Islet of Langerhans (tissue), 1 donor: ENCODE measurements at regions not wholly inside any gene's neighbourhood (a gene's known extent, or its start where the extent isn't known, plus 50 kb on each side); places are given as distances from the start of the nearest gene placed in this dataset.
"Not testable (repeated sequence)": the region's sequence is repeated elsewhere in the genome, so short reads cannot be mapped to it uniquely, and the experiment has no call there.

Experiments used
- FAIRE-seq: peaks from one replicate; lab custom pipeline; 2011; peaks lifted over from hg19 to GRCh38; lab: Jason Lieb, UNC

DNA sequence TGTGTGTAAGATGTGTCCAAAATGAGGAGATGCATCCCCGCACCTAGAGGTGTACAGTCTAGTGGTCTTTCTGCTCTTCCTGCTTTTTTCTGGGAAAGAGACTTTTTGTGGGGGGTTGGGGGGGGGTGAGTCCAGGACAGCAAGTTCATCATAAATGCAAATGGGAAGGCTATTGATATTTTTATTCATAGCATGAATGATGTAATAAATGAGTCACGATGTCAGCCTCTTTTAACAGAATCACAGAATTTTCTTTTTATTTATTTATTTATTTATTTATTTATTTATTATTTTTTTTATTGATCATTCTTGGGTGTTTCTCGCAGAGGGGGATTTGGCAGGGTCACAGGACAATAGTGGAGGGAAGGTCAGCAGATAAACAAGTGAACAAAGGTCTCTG, 111.3 kb downstream of the C9orf152 start:
- not testable (repeated sequence) for FAIRE-seq

DNA sequence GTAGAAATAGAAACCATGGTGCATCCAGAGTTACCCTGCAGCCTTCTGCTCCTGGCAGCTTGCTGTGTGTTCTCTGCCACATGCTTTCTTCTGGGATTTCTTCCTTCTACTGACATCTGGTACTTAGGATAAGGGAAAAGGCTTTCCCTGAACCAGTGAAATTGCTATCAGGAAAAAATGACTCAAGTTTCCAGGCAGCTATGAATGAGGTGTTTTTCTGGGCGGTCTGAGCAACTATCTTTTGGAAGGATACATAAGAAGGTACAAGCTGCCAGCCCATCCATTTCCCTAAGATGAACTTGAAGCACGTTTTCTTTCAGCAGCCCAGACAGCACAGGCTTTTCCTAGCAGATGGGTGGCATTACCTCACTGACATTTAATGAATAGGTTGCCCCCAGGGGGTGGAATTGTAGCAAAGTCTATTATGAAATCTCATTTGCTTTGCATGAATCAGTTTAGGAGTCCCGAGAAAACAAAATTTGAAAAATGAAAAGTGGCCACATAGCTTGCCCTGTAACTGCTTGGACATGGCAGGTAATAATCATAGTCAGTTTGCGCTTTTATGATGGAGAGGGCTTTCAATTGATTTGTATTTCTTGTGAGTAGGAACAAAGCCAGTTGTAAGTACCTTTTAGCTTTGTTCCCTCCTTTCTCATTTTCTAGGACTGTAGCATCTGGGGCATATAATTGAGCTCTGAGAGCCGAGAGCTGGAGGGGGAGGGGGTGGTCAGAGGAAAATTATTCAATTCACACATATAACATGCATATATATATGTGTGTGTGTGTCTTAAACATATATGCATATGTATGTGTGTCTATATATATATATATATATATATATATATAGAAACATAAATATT, 108.5 kb downstream of the C9orf152 start:
- no peak for FAIRE-seq

DNA sequence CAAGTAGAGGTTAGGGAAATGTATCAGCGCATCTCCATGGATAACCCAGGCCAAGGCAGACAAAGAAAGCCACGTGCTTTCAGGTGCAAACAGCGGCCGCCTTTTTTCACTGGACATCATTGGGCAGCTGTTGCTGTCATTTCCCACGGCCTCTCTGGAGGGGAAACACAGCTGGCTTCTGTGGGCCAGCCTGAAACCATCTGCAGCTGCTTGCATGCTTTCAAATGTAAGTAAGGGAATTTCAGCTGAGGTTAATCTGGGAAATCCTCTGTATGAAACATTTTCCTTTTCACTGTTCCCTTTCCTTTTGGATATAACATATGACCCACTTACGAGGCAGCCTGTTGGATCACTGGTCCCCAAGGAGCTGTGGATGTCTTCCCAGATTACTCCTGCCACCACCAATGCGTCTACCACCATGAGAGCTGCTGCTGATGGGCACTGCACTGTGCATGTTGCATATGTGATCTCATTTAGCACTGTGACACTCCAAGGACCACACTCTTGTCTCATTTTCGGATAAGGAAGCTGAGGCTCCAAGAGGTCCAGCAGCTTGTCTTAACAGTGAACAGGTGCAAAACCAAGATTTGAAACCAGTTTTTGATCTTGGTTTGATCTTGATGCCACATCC, 106.3 kb downstream of the C9orf152 start:
- FAIRE-seq: no peak

DNA sequence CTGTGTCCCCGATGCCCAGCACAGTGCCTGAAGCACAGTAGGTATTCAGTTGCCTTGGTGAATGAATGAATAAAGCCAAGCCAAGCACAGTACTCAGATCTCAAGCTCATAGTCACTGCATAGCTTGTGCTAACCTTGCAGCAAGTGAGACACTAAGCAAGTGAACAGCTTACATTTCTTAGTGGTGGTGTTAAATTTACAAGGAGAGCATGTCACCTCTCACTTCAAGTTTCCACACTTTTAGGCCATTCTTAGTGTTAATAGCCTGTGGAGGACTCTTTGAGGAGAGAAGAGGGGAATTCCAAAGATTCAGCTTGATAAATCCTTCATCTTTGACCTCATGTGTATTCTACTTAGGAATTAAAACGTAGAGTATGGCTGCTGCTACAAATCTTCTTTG, 104.7 kb downstream of the C9orf152 start:
- FAIRE-seq: no peak

DNA sequence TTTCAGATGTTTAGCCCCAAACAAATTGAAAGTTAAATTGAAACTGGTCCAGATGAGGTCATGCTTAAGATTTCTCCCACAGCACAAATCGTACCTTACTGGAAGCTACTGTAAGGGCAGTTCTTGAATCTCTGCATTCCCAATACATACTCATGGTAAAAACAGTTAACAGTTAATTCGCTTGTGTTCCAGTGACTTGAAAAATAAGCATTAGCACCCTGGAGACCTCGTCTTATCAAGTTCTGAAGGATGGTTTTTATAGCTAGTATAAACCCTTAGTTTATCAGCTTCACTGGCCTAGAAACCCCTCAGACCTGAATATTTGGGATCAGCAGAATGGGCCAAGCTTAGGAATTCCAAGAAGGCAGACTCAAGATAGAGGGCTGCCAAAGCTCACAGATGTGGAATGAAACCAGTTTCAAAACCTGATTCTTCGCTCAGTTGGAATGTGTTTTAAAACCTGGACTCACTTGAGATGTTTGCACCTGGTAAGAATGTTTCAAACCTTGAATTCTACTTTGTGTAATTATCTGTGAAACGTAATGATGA, 103.6 kb downstream of the C9orf152 start:
- no peak for FAIRE-seq

DNA sequence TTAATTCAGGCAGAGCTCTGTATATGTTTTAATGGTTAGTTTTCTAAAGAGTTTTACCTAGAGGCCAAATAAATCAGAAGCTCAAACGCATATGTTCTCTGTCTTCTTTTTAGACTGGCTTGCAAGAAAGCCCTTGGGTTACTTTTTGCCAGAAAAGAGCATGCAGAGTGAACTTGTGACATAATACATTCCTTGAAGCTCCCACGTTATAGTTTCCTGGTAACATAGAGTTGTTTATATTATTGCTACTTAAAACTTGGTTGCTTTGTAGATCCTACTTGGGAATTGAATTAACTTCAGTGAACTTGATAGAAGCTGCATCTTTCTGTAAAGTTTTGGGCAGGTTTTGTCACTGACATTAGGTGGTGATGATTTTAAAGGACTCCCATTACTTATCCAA, 102.9 kb downstream of the C9orf152 start:
- FAIRE-seq: no peak

DNA sequence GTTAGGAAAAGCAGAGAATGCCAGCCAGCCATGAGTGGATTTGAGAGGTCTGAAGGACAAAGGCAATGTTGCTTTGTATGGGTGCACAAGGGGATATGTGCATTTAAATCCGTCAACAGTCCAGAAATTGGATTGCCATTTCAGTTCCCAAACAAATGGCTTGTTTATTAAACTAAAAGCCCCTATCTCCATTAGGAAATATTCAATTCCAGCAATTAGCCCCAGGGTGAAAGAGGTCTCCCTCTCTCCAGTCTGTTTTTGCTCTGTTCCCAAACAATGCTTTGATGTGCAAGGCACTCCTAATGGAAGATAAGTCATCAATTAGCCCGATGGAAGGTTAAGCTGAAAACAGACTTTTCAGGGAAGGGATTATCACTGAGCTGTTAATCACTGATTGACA, 101.3 kb downstream of the C9orf152 start:
- no peak for FAIRE-seq

DNA sequence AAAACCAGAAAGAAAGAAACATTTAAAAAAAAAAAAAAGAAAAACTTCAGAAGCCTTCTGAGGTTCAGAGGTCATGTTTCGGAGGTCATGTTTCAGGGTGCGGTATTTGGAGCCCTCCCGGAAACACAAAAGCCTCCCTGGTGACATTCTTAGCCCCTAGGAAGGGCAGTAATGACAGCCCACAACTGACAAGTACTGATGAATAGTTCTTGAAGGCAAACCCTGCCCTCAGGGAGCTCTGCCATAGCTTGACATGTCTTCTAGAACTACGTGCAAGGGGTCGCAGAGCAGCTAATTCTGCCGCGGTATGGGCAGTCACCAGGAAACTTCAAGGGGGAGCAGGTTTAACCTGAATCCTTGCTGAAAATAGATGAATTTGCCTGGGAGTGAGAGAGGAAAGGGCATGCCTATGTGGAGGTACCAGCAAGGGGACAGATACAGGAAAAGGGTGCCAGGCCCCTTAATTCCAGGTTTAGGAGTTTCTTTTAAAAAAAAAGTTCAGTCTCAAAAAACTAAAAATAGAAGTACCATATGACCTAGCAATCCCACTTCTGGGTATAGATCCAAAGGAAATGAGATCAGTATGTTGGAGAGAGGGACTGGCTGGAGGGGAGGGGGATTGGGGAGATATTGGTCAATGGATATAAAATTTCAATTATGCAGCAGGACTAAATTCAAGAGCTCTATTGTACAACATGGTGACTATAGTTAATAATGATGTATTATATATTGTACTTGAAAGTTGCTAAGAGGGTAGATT, 98.4 kb downstream of the C9orf152 start:
- no peak for FAIRE-seq

DNA sequence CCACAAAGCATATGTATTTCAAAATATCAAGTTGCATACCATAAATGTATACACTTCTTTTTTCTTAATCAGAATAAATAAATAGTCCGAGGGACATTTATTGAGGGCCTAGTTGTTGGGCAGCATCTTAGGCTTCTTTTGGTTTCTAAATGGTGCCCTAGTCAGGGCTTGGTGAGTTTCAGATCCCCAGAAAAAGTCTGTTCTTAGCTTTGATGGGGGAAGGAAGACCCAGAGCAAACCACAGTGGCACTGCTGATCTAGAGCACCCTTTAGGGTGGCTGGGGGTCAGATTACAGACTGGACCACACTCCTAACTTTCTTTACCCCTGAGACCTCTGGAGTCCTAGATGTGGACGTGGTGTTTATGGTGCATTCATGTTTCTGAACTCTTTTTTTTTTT, 97.8 kb downstream of the C9orf152 start:
- FAIRE-seq: no peak

DNA sequence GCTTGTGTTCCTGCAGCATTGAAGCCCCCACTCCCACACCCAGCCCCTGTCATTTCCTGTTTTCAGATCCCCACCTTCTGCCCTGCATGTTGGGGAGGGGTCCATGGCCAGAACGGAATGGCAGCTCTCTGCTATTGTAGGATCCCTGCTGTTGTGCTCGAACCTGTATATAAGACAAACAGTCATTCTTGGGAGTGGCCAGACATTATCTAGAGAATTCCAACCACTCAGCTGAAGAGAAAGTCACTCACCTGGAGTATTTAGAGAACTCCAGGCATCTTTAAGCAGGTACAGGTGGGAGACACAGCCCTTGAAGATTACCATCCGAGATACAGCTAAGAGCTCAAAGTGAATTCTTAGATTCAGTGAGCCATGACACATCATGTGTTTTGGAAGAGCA, 96.1 kb downstream of the C9orf152 start:
- FAIRE-seq: no peak

DNA sequence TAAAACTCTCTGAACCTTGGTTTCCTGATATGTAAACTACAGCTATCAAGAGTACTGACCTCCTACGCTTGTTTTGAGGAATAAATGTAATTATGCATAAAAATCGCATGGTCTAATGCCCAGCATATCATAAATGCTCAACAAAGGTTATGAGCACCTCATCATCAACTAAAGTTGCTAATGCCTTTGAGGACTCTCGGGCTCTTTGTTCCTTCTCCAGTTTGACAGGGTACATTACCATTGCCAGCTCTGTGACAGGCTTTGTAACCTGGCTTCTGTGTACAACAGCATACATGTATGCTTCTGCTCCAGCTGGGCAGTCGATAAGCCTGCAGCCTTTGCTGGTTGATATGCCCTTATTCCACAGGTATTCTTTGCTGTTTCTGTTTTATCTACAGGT, 95.2 kb downstream of the C9orf152 start:
- FAIRE-seq: no peak

DNA sequence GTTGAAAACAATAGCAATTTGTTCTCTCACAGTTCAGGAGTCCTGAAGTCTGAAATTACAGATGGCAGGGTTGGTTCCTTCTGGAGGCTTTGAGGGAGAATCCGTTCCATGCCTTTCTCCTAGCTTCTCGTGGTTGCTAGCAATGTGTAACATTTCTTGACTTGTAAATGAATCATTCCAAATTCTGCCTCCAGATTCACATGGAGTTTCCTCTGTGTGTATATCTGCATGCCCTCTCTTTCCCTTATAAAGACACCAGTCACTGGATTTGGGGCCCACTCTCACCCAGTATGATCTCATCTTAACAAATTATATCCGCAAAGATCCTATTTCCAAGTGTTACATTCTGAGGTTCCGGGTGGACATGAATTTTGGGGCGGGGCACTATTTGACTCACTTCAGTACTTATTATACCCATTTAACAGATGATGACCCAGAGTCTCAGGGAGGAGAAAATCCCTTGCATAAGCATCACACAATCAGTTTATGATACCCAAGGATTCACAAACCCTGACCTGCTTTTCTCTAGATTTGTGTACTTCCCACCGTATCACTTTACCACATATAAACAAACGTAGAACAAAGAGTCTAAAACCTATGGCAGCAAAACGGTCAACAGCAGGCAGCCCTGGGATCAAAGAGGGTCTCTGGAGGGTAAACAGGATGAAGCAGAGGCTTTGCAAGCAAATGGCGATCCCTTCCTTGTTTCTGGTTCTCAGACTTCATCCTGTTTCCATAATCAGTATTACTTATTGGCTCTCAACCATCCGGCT, 93.7 kb downstream of the C9orf152 start:
- no peak for FAIRE-seq

DNA sequence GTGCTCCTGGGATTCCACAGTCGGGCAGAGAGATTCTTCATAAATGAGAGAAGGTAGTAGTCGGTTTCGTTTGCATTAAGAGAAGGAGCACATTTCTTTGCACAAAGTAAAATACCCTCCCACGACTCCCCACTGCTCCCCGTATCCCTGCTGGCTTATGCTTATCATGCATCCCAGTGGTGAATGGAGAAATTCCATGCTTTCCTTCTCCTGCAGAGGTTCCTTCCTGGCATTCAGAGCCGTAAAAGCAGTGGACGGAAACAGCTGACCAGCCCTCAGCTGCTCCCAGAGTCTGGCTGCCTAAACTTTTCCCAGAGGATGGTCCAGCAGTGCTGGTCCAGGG, 93.1 kb downstream of the C9orf152 start:
- FAIRE-seq: no peak

DNA sequence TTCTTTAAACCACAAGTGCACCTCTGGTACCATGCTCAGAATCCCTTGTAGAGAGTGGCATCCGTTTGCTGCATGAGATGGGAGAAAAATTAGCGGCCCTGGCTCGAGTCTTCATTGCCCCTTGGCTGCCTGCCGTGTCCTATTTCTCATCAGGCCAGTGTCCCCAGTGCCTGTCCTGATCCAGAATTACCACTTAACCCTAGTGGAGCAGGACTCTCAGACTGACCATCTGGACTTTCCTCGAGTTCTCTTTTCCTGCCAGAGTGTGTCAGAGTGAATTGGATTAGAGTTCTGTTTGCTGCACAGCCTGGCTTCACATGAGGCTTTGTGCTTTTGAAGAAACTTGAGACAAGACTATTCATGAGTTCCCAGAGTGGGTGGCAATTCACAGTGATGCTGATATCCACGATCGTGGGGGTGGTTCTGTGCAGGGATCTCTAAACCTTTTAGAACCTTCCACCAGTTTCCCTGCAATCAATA, 92.6 kb downstream of the C9orf152 start:
- no peak for FAIRE-seq

DNA sequence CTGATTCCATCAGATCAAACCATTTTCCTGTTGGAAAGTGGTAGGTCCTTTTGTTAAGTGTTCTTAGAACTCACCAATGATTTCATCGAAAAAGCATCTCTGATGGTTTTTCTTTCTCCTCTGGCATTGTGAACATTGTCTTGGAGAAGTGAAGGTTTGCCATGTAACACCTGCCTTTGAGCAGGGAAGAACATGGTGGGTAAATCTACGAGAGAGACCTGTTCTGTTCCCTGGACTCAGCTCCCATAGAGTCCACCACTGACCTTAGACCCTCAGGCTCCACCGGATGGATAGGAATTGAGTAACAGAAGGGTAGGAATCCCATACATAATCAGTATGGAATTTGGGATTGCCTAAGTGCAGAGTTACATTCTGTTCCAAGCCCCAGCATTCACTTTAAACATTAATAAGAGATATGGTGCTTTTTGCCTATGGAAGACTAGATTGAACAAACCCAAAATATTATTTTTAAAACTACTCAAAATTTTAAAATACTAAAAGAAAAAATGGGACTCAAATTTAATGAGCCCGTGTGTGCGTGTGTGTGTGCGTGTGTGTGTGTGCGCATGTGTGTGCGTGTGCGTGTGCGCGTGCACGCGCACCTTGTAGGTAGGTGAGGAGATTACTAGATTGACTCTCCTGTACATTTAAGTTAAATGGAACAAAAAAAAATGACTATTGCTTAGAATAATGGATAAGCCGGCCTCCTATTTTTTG, 92.0 kb downstream of the C9orf152 start:
- no peak for FAIRE-seq

DNA sequence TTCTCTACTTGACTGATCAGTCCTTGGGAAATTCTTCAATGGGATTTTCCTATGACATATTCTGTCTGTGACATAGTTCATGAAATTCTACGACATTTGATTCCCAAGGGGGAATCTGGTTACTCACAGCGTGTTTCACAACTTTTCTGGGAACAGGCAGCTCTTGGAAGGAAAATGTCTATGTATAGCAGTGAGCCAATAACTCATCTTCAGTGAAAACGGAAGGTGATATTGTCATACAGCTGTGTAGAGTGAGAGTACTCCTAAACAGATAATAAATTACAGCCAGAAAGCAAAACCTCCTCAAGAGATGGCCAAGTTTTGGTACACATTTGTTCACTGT, 91.4 kb downstream of the C9orf152 start:
- FAIRE-seq: no peak

DNA sequence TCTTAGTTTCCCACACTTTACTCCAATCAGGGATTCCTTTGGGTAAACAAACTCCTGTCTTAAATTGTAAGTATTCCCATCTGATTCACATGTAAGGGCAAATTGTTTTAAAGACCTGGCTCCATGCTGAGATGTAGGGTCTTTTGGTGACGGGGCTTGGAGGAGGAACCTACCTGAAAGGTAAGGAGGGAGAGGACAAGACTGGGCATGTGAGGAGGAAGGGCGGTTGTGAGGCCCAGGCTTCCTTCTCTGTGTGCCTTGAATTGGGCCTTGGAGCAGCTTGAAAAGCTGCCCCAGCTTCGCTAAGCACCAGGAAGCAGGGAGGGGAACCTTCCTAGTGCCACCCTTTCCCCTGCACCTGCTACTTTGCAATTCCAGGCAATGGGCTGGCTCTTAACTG, 86.8 kb downstream of the C9orf152 start:
- no peak for FAIRE-seq

DNA sequence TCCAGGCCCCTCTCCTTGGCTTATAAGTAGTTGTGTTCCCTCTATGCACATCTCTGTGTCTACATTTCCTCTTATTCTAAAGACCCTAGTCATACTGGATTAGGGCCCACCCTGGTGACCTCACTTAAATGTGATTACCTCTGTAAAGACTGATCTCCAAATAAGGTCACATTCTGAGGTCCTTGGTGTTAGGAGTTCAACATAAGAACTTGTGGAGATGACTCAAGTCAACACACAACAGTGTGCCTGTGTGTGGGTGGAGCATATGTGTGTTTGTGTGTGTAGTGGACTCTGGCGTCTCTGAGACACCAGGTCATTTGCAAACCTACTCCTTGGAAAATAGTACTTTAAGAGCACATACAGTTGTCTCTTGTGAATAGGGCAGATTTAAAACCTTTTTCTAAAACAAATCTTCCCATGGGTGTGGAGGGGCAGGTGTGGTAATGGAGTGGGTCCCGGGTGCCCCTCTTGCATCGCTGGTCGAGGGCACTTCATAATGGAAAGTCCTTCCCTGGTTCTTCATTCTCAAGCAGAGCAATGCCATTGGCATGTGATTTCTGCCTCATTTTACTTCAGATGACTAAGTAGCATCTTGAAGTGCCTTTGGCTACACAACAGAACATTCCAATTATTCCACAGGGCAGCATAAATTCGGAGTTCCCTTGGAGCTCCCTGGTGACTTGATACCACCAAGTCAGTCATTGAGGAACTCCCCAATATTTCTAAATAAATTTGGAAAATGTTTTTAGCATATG, 84.4 kb downstream of the C9orf152 start:
- FAIRE-seq: no peak

DNA sequence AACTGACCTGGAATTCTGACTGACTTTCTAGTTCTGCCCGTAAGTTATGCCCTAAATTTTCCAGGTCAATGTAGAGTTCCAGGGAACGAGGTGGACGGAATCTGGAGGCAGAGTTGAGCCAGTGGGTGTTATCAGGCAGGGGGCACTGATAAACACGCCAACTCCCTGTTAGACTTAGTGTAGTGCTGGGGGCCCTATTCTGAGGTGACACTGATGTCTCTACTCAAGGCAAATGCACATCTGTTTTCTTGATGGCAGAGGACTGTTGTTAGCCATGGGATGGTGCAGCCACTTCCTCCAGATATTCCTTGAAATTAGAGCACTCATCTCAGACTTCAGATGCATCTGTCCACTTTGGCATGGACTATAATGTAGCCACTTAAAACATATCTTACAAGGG, 83.5 kb downstream of the C9orf152 start:
- FAIRE-seq: no peak

DNA sequence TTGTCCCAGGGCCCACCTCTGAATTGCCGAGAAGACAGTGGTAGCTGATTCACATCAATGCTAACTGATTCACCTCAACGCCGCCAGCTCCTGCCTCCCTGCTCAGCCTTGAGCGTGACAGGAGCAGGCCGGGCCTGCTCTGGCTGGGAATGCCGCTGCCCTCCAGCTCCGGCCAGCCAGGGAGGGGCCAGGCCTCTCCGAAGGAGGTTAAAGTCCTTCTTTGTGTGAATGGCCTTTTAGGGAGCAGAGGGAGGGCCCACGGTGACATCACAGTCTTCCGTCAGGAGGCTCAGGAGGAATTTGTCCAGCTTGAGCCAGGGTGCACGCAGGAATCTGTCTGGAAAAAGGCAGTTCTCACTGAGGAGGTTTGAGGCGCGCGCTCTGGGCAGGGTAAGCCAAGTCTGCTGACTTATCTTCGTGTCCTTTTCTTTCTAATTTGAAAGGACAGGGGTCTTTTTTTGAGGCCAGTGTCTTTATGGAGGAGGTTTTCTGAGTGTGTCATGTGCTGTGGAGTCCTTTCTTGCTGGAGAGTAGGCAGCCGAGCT, 82.7 kb downstream of the C9orf152 start:
- FAIRE-seq: no peak
